CD4-positive, alpha-beta T cell treated with Interleukin-12 subunit alpha and Interleukin-12 subunit beta, for 1 hour (primary cell): ENCODE measurements at regions not wholly inside any gene's neighbourhood (a gene's known extent, or its start where the extent isn't known, plus 50 kb on each side); places are given as distances from the start of the nearest gene placed in this dataset.

Experiments
- DNase-seq: peaks from one replicate; pipeline ENCODE4 v3.0.0-alpha.2; 2020

DNA sequence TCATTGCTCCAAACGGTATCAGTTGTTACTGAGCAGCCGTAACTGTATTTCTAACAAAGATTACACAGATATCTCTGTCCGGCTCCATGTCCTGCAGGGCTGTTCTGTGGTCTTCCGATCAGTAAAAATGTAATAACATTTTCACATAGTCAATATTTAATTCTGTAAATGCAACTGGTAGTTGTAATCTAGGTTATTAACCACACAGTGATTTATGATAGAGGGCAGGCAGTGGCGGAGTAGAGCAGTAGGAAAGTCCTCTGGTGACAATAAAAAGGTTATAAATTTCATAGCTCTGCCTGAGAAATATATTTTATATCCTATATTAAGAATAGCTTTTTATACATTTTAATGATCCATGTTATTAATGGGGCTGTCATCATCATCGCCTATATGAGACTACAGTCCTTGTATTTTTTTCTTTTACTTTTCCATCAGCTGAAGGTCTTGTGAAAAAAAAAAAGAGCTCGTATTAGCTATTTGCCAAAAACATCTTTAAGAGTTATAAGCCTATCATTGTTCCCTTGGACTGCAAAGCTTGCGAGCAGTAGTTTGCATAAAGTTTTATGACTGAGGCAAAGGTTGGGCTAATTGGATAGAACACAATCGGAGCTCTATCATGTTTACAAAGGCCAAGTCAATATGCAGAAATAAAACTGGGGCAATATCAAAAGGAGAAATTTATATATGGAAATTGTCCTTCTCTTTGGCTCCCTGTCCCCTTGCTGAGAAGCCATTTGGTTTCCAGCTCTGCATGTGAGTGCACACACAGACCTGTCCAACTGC lies 648.0 kb downstream of the IRX1 start:
- DNase-seq = no peak

DNA sequence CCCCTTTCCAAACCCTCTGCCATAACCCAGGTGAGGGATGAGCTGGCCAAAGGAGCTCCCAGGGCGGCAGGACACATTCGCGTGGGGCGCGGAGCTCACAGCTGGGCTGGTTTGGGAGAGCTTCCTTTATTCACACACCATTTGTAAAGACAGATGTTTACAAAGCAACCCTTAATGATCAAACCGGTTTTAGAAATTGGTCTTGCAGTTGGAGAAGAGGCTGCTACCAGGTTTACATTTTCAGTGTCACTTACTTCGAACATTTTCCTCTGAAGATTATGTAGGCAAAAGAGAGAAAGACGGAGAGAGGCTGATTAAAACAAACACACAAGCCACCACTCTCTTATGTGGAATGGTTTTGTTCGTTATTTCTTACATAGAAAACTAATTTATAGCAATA lies 648.7 kb downstream of the IRX1 start:
- no peak for DNase-seq

DNA sequence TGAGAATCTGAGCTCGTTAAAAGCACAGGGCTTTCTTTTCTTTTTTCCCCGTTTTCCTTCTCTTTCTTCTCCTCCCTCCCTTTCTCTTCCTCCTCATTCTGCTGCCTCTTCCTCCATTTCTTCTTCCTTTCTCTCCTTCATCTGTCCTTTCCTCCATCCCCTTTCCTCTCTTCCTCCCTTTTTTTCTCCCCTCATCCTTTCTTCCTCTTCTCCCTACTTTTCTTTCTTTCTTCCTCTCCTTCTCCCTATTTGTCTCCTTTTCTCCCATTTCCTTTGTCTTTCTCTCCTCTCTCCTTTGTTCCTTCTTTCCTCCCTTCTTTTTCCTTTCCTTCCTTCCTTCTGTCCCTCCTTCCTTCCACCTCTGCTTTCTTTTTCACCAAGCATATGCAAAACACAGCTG lies 649.4 kb downstream of the IRX1 start:
- no peak for DNase-seq

DNA sequence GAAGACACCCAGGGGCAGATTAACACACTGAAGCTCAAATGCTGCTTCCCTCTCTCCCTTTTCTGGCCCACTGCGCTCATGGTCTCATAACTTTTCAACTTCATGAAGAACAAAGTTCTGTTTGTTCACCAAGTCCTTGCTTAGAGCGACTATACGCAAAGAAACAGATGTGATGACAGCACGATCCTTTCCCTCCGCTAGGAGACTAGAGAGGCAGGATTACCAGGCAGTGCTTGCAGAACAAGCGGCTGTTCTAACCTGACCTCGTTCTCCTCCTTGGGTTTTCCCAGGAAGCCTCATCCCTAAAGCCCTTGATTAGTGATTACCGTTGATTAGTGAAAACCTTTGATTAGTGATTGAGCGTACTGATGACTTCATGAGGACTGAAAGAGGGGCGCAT lies 649.9 kb downstream of the IRX1 start:
- no peak for DNase-seq

DNA sequence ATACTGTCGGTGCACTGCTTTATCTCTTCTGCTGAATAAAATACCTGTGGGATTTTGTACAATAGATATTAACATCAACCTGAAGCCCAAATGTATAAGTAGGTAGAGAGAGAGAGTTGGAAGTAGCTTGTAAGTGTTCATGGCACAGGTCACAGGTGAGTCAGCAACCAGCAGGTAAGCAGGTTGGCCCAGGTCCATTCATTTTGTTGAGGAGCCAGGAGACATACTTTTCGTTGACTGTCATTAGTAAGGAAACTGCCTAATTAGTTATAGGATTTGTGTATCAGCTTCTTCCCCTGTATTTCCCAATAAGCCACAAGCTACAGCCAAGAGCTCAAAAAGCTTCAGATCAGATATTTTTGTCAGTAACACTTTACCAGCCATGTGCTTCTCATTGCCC lies 650.8 kb downstream of the IRX1 start:
- DNase-seq = no peak

DNA sequence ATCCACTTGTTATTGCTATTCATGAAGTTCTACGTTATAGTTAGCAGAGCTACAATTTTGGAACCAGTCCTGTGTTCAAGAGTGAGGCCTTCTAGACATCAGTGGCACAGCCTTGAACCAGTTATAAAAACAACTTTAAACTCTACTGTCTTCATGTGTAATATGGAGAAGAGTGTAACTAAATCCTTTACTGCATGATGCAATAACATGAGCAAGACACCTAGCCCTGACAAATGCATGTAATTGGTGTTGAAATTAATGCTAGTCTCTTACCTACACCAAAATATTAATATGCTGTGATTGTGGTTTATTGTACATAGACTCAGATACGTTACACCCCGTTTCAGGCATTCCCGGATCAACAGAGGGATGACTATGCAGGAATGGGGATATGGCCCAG lies 654.6 kb downstream of the IRX1 start:
- no peak for DNase-seq

DNA sequence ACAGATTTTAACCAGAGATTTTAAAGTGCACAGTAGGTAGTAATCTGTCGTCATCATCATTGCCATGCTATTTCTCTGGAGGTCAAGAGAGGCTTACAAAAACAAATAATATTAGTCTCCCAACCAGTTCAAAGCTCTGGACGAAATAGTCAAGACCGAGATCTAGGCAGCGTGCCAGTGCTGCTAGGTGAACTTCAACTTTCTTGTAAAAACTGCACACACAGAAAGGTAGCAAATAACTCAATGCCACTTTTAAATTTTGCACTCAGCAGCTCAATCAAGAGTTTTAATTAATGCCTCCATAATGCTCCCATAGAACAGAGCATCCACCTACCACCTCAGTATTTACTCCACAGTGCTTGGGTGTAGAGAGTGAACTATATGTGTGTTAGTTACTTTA lies 656.8 kb downstream of the IRX1 start:
- DNase-seq = no peak

DNA sequence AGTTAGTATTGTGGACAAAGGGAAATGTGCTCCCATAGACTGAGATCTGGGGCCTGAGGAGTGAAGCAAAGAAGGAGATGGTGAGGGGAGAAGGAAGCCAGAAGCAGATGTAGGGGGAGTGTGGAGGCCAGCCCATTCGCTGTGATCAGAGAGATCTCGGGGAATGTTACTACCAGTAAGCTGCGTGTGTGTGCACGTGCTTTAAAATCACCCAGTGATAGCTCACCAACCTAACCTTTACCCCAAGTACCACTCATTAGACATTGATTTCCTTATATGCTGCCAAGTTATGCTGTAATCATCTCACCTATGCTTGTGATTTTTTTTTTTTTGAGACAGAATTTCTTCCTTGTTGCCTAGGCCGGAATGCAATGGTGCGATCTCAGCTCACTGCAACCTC lies 659.1 kb downstream of the IRX1 start:
- no peak for DNase-seq

DNA sequence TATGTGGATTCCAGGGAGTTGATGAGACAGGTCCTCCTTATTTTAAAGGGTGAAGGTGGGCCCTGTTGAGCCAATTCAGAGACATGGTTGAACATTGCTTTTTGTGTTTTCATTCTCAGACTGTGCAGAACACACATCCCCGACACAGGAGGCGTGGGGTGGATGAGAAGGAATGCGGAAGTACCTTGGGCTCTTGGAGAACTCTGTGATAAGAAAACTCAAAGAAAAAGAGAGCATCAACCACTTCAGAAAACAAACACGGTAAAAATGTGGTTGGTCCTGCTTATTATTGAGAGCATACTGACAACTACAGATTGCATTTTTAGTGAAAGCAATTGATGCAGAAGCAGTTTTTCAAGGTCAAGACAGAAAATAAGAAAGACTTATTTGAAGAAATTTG lies 659.8 kb downstream of the IRX1 start:
- no peak for DNase-seq

DNA sequence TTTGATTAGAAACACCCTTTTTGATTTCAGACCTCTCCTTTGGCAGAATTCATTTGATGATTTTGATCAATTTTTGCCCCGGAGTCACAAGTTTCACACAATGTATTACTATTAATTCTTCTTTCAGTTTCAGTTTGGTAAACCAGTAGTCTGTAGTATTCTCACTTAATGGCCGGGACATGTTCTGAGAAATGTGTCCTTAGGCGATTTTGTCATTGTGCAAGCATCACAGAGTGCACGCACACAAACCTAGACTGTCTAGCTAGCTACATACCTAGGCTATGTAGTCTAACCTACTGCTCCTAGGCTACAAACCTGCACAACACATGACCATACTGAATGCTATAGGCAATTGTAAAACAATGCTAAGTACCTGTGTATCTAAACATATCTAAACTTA lies 662.5 kb downstream of the IRX1 start:
- DNase-seq = no peak

DNA sequence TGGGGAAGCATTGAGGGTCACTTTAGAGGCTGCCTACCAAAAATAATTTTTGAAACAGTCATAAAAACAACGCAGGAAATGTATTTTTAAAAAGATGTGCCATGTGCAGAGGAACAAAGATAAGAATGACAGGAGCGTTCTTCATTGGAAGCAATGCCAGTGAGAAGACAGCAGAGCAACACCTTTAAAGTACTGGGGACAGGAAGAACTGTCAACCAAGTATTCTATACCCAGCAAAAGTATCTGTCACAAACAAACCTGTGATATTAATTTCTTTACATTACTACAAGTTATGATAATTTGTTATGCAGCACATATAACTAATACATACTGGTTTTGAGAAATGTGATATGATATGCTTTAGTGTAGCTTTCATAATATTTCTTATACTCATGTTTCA lies 675.6 kb downstream of the IRX1 start:
- no peak for DNase-seq

DNA sequence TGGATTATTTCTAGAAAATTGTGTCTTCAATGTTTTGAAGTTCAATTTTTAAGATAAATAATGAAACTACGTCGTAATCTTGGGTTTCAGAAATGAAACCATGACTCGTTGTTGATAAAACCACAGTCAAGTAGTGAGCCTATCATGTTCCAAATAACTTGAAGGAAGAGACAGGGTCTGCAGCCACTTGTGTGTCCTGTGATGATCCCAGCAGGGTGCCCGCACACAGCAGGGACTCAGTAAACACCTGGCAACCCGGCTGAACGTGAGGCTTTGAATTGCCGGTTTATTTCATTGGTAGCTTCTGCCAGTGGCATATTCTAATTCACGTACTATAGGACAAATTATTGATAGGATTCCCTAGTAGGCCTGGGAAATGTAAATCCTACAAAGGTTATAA lies 679.6 kb downstream of the IRX1 start:
- no peak for DNase-seq

DNA sequence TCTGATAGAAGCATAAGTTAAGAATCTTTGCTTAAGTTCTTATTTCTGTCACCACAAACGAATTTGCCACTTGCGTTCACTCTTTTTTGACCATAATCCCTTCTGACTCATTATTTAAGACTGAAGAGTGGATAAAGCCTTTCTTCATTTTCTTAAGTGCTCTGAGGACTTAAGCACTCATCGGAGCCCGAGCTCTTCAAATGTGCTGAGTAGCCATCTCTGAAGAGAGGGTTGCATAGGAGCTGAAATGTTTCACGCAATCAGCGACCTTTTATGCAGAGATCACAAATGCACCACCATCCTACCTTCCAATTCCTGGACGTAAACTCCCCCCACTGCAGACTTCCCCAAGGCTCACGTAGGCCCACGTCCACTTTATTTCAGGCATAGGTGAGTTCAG lies 699.2 kb downstream of the IRX1 start:
- no peak for DNase-seq

DNA sequence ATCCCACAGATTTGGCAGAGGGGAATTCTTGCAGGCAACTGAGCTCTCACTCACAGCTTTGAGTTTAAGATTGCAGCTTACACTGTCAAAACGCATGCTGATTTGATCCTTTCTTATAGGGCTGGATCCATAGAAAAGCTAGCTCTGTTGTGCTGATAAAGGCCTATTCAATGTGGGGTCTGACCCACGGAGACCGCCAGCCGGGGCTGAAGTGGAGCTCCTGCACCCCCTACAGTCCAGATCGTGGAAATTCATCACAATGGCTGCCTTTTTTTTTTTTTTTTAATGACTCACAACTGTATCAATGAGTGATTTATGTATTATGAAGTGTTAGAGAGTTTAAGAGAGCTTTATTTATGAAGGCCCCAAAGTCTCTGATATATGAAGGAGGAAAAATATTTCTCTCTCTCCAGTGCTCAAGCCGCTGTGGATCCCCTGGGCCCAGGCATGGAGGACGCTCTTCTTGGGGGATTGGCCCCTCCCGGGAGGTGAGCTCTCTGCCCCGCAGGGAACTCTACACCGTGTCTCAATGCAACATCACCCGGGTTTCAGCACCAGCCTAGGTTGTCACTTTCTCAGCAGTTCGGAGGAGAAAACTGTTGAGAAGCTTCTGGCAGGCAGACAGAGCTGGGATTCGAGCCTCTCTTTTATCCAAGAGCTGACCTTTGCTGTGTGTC lies 700.2 kb downstream of the IRX1 start:
- no peak for DNase-seq

DNA sequence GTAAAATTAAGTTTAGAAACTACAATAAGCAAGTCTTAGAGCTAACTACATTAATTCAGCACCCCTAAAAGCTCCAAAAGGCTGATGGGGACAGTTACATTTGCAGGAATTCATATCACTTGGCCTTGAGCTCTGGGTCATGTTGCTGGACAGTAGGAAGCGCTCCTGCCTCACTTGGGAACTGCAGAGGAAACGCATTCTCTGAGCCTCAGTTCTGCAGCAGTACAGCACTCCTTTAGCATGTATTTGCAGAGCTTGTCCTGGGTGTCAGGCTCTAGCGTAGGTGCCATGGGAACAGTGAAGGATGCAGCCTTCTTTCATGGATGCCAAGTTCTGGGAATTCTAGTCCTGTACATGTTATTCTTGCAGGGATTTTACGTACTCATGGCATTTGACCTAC lies 710.4 kb downstream of the IRX1 start:
- DNase-seq = no peak

DNA sequence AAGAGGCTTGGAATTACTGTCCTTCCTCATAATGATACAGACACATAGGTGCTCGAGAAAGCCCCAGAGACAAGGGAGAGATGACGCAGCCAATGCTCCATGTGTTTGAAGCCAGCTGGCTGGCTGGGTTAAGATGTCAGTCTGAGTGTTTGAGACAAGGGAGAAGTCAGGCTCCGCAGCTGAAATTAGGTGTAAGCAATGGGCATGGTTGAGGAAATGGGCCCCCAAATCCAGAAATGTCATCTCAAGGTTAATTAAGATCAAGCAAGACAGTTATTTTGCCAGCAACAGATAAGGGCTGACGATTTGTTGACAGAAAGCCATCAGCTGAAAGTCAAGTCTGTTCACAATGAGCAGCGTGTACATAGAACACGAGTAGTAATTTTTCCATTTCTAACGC lies 713.4 kb downstream of the IRX1 start:
- no peak for DNase-seq

DNA sequence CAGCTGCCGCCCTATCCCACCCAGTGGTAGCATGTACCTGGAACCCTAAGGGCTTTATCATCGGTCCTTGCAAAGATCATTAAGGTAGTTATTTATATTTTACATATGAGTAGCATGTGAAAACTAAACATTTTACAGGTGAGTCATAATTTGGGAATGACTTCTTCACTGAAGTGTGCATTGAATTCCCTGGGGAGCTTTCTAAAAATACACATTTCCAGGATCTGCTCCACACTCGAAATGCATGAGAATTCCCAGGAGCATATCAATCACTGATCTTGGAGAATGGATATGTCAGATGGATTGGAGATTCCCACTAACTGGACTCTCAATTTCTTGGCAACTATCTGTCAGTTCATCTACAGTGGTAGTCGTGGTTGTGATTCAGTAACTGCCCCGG lies 717.5 kb downstream of the IRX1 start:
- no peak for DNase-seq

DNA sequence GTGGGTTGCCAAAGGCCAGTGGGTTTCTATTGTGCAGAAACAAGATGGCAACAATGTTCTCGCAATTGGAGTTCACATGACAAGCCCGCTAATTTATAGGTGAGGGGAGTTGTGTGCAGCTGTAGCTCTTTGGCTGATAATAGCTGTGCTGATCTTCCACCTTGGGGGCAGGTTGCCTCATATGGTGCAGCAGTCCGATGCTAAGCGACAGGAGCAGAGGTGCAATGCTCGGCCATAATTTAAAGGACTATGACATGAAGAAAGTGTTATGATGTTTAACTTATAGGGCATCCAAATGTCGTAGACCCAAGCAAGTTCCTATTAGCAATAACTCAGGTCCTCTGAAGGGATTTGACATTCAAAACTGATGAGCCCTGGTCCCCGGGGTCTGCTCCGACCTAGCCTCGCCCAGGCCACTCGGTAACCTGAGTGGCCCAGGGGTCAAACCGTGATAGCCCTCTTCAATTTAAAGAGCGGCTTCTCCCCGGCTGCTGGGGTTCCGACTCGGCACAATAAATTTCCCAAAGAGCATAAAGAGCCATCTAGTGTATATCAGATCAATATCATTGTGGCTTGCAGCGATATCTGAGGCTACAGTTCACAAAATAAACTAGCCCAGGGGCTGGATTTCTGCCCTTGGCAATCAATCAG lies 724.0 kb downstream of the IRX1 start:
- DNase-seq = no peak

DNA sequence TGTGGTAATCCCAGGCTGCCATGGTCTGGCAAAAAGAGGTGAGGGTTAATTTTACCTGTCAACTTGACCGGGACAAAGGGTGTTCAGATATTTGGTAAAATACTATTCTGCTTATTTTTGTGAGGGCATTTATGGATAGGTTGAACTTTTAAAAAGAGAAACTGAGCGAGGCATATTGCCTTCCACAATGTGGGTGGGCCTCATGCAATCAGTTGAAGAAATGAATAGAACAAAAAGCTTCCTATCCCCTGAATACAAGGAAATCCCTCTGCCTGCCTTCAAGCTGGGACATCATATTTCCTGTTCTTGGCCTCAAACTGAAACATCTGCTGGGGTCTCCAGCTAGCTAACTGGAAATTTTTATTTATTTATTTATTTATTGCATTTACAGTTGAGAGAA lies 734.7 kb downstream of the IRX1 start:
- DNase-seq = no peak

DNA sequence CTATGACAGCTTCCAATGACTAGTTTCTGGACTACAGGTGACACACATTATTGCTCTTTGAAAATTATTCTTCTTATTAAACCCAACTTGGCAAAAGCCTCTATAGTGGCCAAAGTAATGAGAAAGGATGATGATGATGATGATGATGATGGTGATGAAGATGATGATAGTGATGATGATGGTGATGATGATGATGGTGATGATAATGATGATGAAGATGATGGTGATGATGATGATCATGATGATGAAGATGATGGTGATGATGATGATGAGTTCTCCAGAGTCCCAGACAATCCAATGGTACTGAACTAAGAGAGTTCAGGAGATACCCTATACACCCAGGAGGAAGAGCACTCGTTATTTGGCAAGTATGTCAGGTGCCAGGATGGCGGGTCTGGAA lies 739.4 kb downstream of the IRX1 start:
- DNase-seq = no peak

DNA sequence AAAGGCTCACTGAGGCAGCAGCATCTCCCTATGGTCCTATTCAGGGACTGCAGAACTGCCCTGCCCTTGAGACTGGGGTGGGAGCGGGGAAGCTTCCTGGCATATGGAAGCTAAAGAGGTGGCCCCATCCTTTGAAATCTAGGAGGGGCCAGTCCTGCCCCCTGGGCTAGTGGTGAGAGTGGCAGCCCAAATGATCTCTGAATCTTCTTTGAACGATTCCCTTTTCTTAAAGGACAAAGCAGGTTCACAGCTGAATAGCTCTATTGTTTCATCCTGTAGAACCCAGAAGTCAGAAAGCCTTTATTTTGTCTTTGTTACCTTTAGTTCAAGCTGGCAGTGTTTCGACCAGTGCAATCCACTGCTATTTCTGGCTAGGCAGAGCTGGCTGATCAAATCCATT lies 741.9 kb downstream of the IRX1 start:
- DNase-seq = no peak

DNA sequence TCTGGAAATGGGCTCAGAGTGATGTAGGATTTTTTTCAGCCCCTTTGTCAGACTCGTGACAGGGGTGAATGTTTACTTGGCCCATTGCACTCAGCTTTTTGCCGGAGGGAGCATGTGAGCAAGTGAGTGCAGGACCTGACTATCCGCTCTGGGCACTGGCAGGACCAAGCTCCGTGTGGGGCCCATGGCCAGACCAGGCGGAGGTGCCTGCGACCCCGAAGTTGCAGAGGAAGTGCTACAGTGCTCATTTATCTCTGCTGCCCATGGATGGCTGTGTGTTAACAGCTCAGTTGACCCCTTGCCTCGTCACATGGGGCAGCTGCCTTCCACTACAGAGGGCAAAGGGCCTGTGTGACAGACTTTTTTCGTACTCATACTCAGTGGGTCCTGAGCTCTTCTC lies 744.3 kb downstream of the IRX1 start:
- DNase-seq = no peak

DNA sequence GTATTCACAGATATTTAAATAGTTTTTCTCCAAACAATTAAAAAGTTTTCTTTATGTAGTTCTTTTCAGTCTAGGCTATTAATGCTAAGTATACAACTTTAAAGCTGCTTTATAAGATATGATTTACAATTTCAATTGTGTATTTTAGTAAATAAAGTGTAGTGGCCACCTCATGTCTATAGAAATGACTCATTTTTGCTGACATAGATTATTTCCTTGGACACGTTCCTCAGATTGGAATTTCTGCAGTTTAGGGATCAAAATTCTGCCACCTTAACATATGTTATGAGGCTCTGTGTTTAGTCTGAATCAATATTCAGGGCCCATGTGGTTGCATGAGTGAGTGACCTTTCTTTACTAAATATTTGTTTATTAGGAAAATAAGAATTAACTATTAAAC lies 750.2 kb downstream of the IRX1 start:
- no peak for DNase-seq

DNA sequence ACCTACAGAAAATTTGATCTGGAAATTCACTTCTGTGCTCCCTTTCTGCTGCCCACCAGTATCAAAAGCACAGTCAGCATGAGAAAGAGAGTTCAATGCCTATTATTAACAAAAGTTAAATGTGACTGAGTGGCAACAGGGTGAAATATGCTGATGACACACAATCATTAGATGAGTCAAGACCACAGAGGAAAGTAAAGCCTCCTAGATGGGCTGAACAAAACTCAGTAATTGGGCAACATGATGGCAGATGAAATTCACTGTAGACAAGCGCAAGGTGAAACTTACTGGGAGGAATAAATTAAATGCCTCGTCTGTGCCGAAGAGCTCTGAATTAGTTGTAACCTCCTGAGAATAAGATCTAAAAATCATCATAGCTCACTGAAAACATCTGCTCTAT lies 752.8 kb downstream of the IRX1 start:
- no peak for DNase-seq

DNA sequence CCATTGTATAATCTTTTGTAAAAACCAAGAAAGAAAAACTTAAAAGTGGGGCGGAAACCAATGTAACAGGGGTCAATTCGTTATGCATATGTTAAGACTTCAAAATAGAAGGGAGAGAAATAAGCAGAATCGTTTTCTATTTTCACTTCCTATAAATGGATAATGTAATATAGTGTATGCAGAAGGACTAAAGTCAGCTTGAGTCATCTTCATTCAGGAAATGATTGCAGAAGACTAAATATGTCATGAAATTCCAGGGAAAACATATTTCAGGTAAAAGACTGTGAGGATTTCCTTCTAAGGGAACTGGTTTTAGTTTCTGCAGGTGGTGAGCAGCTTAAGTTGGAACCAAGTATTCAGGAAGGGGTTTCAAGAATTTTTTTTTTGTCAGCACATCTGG lies 753.3 kb downstream of the IRX1 start:
- no peak for DNase-seq
